ENCODE measurements at regions not wholly inside any gene's neighbourhood (a gene's known extent, or its start where the extent isn't known, plus 50 kb on each side); places are given as distances from the start of the nearest gene placed in this dataset.

GRCh38 chr5:44252545-44252944, 136.7 kb downstream of the FGF10 start:
- Histone ChIP-seq H3K9me3 (no peaks in the 10 kb centered on the region), H3K4me1 (no peaks in the 10 kb centered on the region), H3K36me3 (no peaks in the 10 kb centered on the region), H3K4me3 (no peak overlapping the region), H3K27ac (no peak overlapping the region), H3K27me3 (no peaks in the 10 kb centered on the region)
- 62 to 80% methylated on average over 2 of the region's 2 CpGs for WGBS, 2 donors
- no peak for ATAC-seq
- no peak for DNase-seq
- intact Hi-C loops (cut with DNase I) = no loop called here
- no peak for FAIRE-seq
- no peak for TF ChIP-seq CTCF (IDR thresholded peaks at IDR 0.05)

GRCh38 chr5:44246986-44247385, 142.2 kb downstream of the FGF10 start:
- Histone ChIP-seq H3K27ac (no peak overlapping the region), H3K4me1 (no peaks in the 10 kb centered on the region), H3K27me3 (no peaks in the 10 kb centered on the region), H3K9me3 (no peaks in the 10 kb centered on the region), H3K4me3 (no peak overlapping the region), H3K36me3 (no peaks in the 10 kb centered on the region)
- FAIRE-seq (no peak), ATAC-seq (no peak), DNase-seq (no peak)
- 79 to 84% methylated on average over 2 of the region's 2 CpGs for WGBS, 2 donors
- intact Hi-C loops (cut with DNase I) = no loop called here
- no peak for TF ChIP-seq CTCF (IDR thresholded peaks at IDR 0.05)

- WGBS, 2 donors = 62 to 73% methylated on average over 1 of the region's 1 CpG
- H3K27me3 ChIP-seq = no peaks in the 10 kb centered on the region
- H3K27ac ChIP-seq = no peak overlapping the region
- intact Hi-C loops (cut with DNase I) = no loop called here
- H3K36me3 ChIP-seq = no peaks in the 10 kb centered on the region
- no peak for FAIRE-seq
- no peaks in the 10 kb centered on the region for H3K9me3 ChIP-seq
- no peak for TF ChIP-seq CTCF (IDR thresholded peaks at IDR 0.05)
- no peak overlapping the region for H3K4me3 ChIP-seq
- H3K4me1 ChIP-seq = no peaks in the 10 kb centered on the region
- no peak for ATAC-seq
- DNase-seq = no peak
Measured at GRCh38 chr5:44245935-44246334, 143.3 kb downstream of the FGF10 start.

- Histone ChIP-seq H3K4me1 (no peaks in the 10 kb centered on the region), H3K9me3 (no peaks in the 10 kb centered on the region), H3K4me3 (no peak overlapping the region), H3K36me3 (no peaks in the 10 kb centered on the region), H3K27me3 (no peaks in the 10 kb centered on the region), H3K27ac (no peak overlapping the region)
- FAIRE-seq (no peak), ATAC-seq (no peak), DNase-seq (no peak)
- no peak for TF ChIP-seq CTCF (IDR thresholded peaks at IDR 0.05)
- intact Hi-C loops (cut with DNase I) = no loop called here
- WGBS, 2 donors = 58 to 74% methylated on average over 1 of the region's 1 CpG
Measured at GRCh38 chr5:44242791-44243190, 146.4 kb downstream of the FGF10 start.

GRCh38 chr5:44236040-44236439, 153.2 kb downstream of the FGF10 start:
- Histone ChIP-seq H3K4me1 (no peaks in the 10 kb centered on the region), H3K4me3 (no peak overlapping the region), H3K9me3 (no peaks in the 10 kb centered on the region), H3K36me3 (no peaks in the 10 kb centered on the region), H3K27ac (no peak overlapping the region), H3K27me3 (no peaks in the 10 kb centered on the region)
- TF ChIP-seq CTCF (IDR thresholded peaks at IDR 0.05) = no peak
- intact Hi-C loops (cut with DNase I) = no loop called here
- ATAC-seq (no peak), DNase-seq (no peak), FAIRE-seq (no peak)
- 72 to 86% methylated on average over 4 of the region's 4 CpGs for WGBS, 2 donors
